Gastroesophageal sphincter (tissue), 3 donors: ENCODE measurements at regions not wholly inside any gene's neighbourhood (a gene's known extent, or its start where the extent isn't known, plus 50 kb on each side); places are given as distances from the start of the nearest gene placed in this dataset.

Source experiments
- CTCF ChIP-seq, 4 experiments: fragments of 200-600 bp in 2 of 4; fragments of 450-650 bp in 2 of 4; sonication (generic) in 1 of 4; IDR thresholded peaks; one replicate each; pipeline ENCODE4 v1.5.1; 2017 to 2019; ENCODE audit warnings: antibody characterized with exemption in 4 of 4, mild to moderate bottlenecking in 2 of 4, moderate library complexity in 2 of 4
- EP300 ChIP-seq: sonication (generic); formaldehyde crosslinking; IDR thresholded peaks from one replicate; pipeline ENCODE4 v1.6.1; 2017; ENCODE audit warnings: antibody characterized with exemption, mild to moderate bottlenecking

GRCh38 chr10:28463141-28463540 lies 69.8 kb upstream of the WAC start:
- TF ChIP-seq CTCF (IDR thresholded peaks at IDR 0.05), result no peak
- TF ChIP-seq EP300, result no peak
